ENCODE measurements at regions not wholly inside any gene's neighbourhood (a gene's known extent, or its start where the extent isn't known, plus 50 kb on each side); places are given as distances from the start of the nearest gene placed in this dataset.

DNA sequence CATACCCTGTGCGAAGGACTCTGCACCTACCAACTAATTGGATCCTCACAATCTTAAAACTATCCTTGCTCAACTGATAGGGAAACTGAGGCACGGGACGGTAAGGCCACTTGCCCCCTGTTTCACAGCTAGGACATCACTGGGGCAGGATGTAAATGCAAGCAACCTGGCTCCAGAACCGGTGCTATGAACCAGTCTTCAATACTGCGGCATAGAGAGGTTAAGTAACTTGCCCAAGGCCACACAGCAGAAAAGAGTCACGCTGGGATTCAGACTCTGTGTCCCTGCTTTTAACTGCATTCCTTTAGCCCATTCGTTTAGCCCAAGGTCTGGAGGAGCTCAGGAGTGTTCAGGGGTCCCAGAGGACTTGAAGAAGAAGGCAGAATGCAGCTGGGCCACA, 76.1 kb downstream of the NCOR2 start:
- ATAC-seq (no peak), DNase-seq (ENCODE audit: low read depth, low spot score) (no peak)
- Histone ChIP-seq H3K4me1 (ENCODE audit: control insufficient read depth, insufficient read depth, low read length) (peaks cover 32% of the 10 kb centered on the region), H3K27me3 (ENCODE audit: control insufficient read depth, insufficient read depth, low read length) (no peaks in the 10 kb centered on the region), H3K9me3 (ENCODE audit: control insufficient read depth, insufficient read depth, low read depth, low read length) (no peaks in the 10 kb centered on the region), H3K27ac (ENCODE audit: low read length) (no peak overlapping the region), H3K4me3 (ENCODE audit: low read depth in 2 of 2, low read length in 2 of 2) (no peak overlapping the region), H3K36me3 (ENCODE audit: control insufficient read depth, insufficient read depth, low read length) (peaks cover 3% of the 10 kb centered on the region)
- in situ Hi-C loops (cut with HindIII; ENCODE audit: low pct_unique_long_range_greater_than_20kb, low sequenced_read_pairs) (no loop called here), intact Hi-C loops (cut with micrococcal nuclease; ENCODE audit: unreplicated experiment) (no loop called here)
- TF ChIP-seq POLR2AphosphoS5 (IDR thresholded peaks at IDR 0.05; ENCODE audit: low read depth, low read length) (no peak), SIN3A (IDR thresholded peaks at IDR 0.05; ENCODE audit: borderline replicate concordance, insufficient read depth, low read depth, low read length) (no peak)
- TF ChIP-seq, protein P1, sequence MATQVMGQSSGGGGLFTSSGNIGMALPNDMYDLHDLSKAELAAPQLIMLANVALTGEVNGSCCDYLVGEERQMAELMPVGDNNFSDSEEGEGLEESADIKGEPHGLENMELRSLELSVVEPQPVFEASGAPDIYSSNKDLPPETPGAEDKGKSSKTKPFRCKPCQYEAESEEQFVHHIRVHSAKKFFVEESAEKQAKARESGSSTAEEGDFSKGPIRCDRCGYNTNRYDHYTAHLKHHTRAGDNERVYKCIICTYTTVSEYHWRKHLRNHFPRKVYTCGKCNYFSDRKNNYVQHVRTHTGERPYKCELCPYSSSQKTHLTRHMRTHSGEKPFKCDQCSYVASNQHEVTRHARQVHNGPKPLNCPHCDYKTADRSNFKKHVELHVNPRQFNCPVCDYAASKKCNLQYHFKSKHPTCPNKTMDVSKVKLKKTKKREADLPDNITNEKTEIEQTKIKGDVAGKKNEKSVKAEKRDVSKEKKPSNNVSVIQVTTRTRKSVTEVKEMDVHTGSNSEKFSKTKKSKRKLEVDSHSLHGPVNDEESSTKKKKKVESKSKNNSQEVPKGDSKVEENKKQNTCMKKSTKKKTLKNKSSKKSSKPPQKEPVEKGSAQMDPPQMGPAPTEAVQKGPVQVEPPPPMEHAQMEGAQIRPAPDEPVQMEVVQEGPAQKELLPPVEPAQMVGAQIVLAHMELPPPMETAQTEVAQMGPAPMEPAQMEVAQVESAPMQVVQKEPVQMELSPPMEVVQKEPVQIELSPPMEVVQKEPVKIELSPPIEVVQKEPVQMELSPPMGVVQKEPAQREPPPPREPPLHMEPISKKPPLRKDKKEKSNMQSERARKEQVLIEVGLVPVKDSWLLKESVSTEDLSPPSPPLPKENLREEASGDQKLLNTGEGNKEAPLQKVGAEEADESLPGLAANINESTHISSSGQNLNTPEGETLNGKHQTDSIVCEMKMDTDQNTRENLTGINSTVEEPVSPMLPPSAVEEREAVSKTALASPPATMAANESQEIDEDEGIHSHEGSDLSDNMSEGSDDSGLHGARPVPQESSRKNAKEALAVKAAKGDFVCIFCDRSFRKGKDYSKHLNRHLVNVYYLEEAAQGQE (IDR thresholded peaks at IDR 0.05; ENCODE audit: insufficient read depth in 1 of 2, low read depth in 2 of 2, low read length in 1 of 2), result no peak
- CTCF ChIA-PET, result interaction anchor here (0.6 kb wide), 1 partner anchor 245 kb away, joined by 9 read pairs; no protein-coding TSS in a partner anchor
- POLR2A ChIA-PET, result no interaction called here
- no TSS peak for BruUV-seq (replicated peaks)

DNA sequence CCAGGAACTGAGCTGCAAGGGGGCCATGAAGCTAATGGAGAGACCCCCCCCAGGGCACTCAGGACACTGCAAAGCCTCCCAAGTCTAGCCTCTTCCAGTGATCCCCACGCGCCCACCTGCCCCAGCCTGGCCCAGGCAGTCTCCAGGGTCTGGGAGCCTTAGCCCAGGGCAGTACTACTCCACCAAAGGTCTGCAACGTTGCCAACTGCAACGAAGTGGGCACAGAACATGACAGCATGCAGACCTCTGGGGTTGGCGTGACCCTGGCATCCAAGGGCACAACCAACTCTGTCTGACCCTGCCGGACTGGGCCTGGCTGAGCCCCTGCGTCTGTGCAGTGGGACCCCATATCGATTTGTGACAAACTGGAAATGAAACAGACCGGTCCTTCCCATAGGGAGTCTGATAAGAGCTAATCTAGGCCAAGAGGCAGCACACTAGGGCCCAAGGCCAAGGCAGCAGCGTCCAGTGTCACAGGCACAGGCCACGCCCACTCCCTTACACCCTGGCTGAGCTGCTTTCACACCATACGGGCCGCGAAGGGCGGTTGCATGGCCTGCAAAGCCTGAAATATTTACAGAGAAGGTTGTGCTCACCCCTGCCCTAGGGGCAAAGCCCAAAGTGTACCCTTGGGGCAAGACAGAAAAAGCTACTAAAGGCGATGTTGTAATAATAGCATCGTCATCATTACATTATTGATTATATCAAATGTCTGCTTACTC, 76.7 kb downstream of the NCOR2 start:
- intact Hi-C loops (cut with micrococcal nuclease; ENCODE audit: unreplicated experiment) (no loop called here), in situ Hi-C loops (cut with HindIII; ENCODE audit: low pct_unique_long_range_greater_than_20kb, low sequenced_read_pairs) (no loop called here)
- POLR2A ChIA-PET, result no interaction called here
- no peaks in the 10 kb centered on the region for H3K9me3 ChIP-seq (ENCODE audit: control insufficient read depth, insufficient read depth, low read depth, low read length)
- H3K4me1 ChIP-seq (ENCODE audit: control insufficient read depth, insufficient read depth, low read length), result peaks cover 29% of the 10 kb centered on the region
- BruUV-seq (replicated peaks), result no TSS peak
- H3K36me3 ChIP-seq (ENCODE audit: control insufficient read depth, insufficient read depth, low read length), result peaks cover 3% of the 10 kb centered on the region
- no peak overlapping the region for H3K27ac ChIP-seq (ENCODE audit: low read length)
- no peak for TF ChIP-seq POLR2AphosphoS5 (IDR thresholded peaks at IDR 0.05; ENCODE audit: low read depth, low read length)
- TF ChIP-seq SIN3A (IDR thresholded peaks at IDR 0.05; ENCODE audit: borderline replicate concordance, insufficient read depth, low read depth, low read length), result no peak
- TF ChIP-seq, protein P2, sequence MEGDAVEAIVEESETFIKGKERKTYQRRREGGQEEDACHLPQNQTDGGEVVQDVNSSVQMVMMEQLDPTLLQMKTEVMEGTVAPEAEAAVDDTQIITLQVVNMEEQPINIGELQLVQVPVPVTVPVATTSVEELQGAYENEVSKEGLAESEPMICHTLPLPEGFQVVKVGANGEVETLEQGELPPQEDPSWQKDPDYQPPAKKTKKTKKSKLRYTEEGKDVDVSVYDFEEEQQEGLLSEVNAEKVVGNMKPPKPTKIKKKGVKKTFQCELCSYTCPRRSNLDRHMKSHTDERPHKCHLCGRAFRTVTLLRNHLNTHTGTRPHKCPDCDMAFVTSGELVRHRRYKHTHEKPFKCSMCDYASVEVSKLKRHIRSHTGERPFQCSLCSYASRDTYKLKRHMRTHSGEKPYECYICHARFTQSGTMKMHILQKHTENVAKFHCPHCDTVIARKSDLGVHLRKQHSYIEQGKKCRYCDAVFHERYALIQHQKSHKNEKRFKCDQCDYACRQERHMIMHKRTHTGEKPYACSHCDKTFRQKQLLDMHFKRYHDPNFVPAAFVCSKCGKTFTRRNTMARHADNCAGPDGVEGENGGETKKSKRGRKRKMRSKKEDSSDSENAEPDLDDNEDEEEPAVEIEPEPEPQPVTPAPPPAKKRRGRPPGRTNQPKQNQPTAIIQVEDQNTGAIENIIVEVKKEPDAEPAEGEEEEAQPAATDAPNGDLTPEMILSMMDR (IDR thresholded peaks at IDR 0.05), result no peak
- TF ChIP-seq, protein P1 (IDR thresholded peaks at IDR 0.05; ENCODE audit: insufficient read depth in 1 of 2, low read depth in 2 of 2, low read length in 1 of 2), result no peak
- TF ChIP-seq TCF7L2 (IDR thresholded peaks at IDR 0.05; ENCODE audit: low read depth, low read length), result no peak
- H3K4me3 ChIP-seq (ENCODE audit: low read depth in 2 of 2, low read length in 2 of 2), result no peak overlapping the region
- no peaks in the 10 kb centered on the region for H3K27me3 ChIP-seq (ENCODE audit: control insufficient read depth, insufficient read depth, low read length)
- CTCF ChIA-PET, result interaction anchor here (0.6 kb wide), 1 partner anchor 245 kb away, joined by 9 read pairs; no protein-coding TSS in a partner anchor
- DNase-seq (ENCODE audit: low read depth, low spot score), result no peak
- no peak for ATAC-seq

Data from Panc1 (cell line).